D341Med (cell line): ENCODE measurements at regions not wholly inside any gene's neighbourhood (a gene's known extent, or its start where the extent isn't known, plus 50 kb on each side); places are given as distances from the start of the nearest gene placed in this dataset.
"Not testable (repeated sequence)": the region's sequence is repeated elsewhere in the genome, so short reads cannot be mapped to it uniquely, and the experiment has no call there.

Experiments
- DNase-seq: peaks from one replicate; pipeline ENCODE4 v3.0.0; 2012; ENCODE audit warnings: low spot score

- peak; percentile 6 for DNase-seq
Measured at GRCh38 chr15:66865622-66866611, 163.9 kb downstream of the SMAD6 start.

GRCh38 chr15:66866656-66867055 is 164.6 kb downstream of the SMAD6 start:
- DNase-seq, result no peak

GRCh38 chr15:66868918-66869317 is 166.9 kb downstream of the SMAD6 start:
- DNase-seq, result no peak

GRCh38 chr15:66870880-66871388 is 168.9 kb downstream of the SMAD6 start:
- DNase-seq, result no peak

GRCh38 chr15:66872405-66872804 is 170.4 kb downstream of the SMAD6 start:
- DNase-seq, result no peak

- DNase-seq, result not testable (repeated sequence)
Measured at GRCh38 chr15:66873331-66873730, 171.3 kb downstream of the SMAD6 start.

- DNase-seq, result peak; percentile 3
Measured at GRCh38 chr15:66873856-66874255, 171.8 kb downstream of the SMAD6 start.

GRCh38 chr15:66875588-66876420 is 173.8 kb downstream of the SMAD6 start:
- peak; percentile 3 for DNase-seq

- peak; percentile 15 for DNase-seq
Measured at GRCh38 chr15:66876421-66876730, 174.3 kb downstream of the SMAD6 start.

GRCh38 chr15:66876731-66877476 is 174.9 kb downstream of the SMAD6 start:
- no peak for DNase-seq

- DNase-seq, result no peak
Measured at GRCh38 chr15:66877477-66878271, 175.6 kb downstream of the SMAD6 start.

GRCh38 chr15:66878761-66879160 is 176.7 kb downstream of the SMAD6 start:
- DNase-seq, result no peak

GRCh38 chr15:66879531-66880368 is 177.7 kb downstream of the SMAD6 start:
- no peak for DNase-seq

GRCh38 chr15:66880380-66881155 is 178.5 kb downstream of the SMAD6 start:
- no peak for DNase-seq

GRCh38 chr15:66881173-66881905 is 179.3 kb downstream of the SMAD6 start:
- DNase-seq, result no peak

GRCh38 chr15:66882251-66883020 is 180.4 kb downstream of the SMAD6 start:
- DNase-seq, result no peak

GRCh38 chr15:66883284-66883911 is 181.4 kb downstream of the SMAD6 start:
- no peak for DNase-seq
